ENCODE measurements at regions not wholly inside any gene's neighbourhood (a gene's known extent, or its start where the extent isn't known, plus 50 kb on each side); places are given as distances from the start of the nearest gene placed in this dataset.

- no peaks in the 10 kb centered on the region for H3K36me3 ChIP-seq (ENCODE audit: insufficient read depth, low read length)
- H3K4me3 ChIP-seq (ENCODE audit: low read length) = no peak overlapping the region
- no peak overlapping the region for H3K27ac Mint-ChIP-seq
- ChIA-PET CTCF (interaction anchor here (1.4 kb wide), 1 partner anchor 22 kb away, joined by 3 read pairs; no protein-coding TSS in a partner anchor), POLR2A (no interaction called here)
- H3K4me1 ChIP-seq (ENCODE audit: insufficient read depth, low read length) = no peaks in the 10 kb centered on the region
- TF ChIP-seq CTCF (IDR thresholded peaks at IDR 0.05) = no peak
- no peaks in the 10 kb centered on the region for H3K36me3 Mint-ChIP-seq (ENCODE audit: low read depth)
- no peaks in the 10 kb centered on the region for H3K9me3 ChIP-seq (ENCODE audit: control insufficient read depth in 1 of 2, insufficient read depth in 1 of 2, low read length in 2 of 2)
- DNase-seq = no peak
- intact Hi-C loops (cut with DNase I, micrococcal nuclease) = no loop called here
- no peak overlapping the region for H3K4me3 Mint-ChIP-seq
- no peak for ATAC-seq (ENCODE audit: poor library complexity)
- no peaks in the 10 kb centered on the region for H3K27me3 Mint-ChIP-seq
- no peaks in the 10 kb centered on the region for H3K27me3 ChIP-seq (ENCODE audit: control insufficient read depth in 1 of 2, insufficient read depth in 2 of 2, low read length in 2 of 2)
- no peak overlapping the region for H3K27ac ChIP-seq (ENCODE audit: low read depth in 1 of 2, low read length in 2 of 2)
- H3K4me1 Mint-ChIP-seq (ENCODE audit: low read depth) = no peaks in the 10 kb centered on the region
- peaks cover 9% of the 10 kb centered on the region for H3K9me3 Mint-ChIP-seq
Observed at GRCh38 chr5:33198836-33199235, 241.9 kb upstream of the TARS1 start.

GRCh38 chr5:33203931-33204330 lies 236.8 kb upstream of the TARS1 start:
- Mint-ChIP-seq H3K27ac (no peak overlapping the region), H3K9me3 (peaks cover 3% of the 10 kb centered on the region)

GRCh38 chr5:33205079-33205478 lies 235.7 kb upstream of the TARS1 start:
- Histone ChIP-seq H3K4me3 (ENCODE audit: low read length) (no peak overlapping the region), H3K27ac (ENCODE audit: low read depth in 1 of 2, low read length in 2 of 2) (no peak overlapping the region), H3K36me3 (ENCODE audit: insufficient read depth, low read length) (no peaks in the 10 kb centered on the region), H3K27me3 (ENCODE audit: control insufficient read depth in 1 of 2, insufficient read depth in 2 of 2, low read length in 2 of 2) (no peaks in the 10 kb centered on the region), H3K9me3 (ENCODE audit: control insufficient read depth in 1 of 2, insufficient read depth in 1 of 2, low read length in 2 of 2) (peaks cover 0 to 4% of the 10 kb centered on the region in 2 experiments), H3K4me1 (ENCODE audit: insufficient read depth, low read length) (no peaks in the 10 kb centered on the region)
- intact Hi-C loops (cut with DNase I, micrococcal nuclease) = no loop called here
- ATAC-seq (ENCODE audit: poor library complexity) (no peak), DNase-seq (no peak)
- H3K36me3 Mint-ChIP-seq (ENCODE audit: low read depth) = no peaks in the 10 kb centered on the region
- H3K9me3 Mint-ChIP-seq = peaks cover 3% of the 10 kb centered on the region
- no peak overlapping the region for H3K27ac Mint-ChIP-seq
- ChIA-PET POLR2A (no interaction called here), CTCF (no interaction called here)
- H3K27me3 Mint-ChIP-seq = no peaks in the 10 kb centered on the region
- H3K4me1 Mint-ChIP-seq (ENCODE audit: low read depth) = no peaks in the 10 kb centered on the region
- no peak overlapping the region for H3K4me3 Mint-ChIP-seq
- TF ChIP-seq CTCF (IDR thresholded peaks at IDR 0.05) = no peak

More at GRCh38 chr5:33203931-33204330, 236.8 kb upstream of the TARS1 start:
- ChIA-PET POLR2A (no interaction called here), CTCF (no interaction called here)
- H3K4me1 ChIP-seq (ENCODE audit: insufficient read depth, low read length) = no peaks in the 10 kb centered on the region
- H3K27me3 ChIP-seq (ENCODE audit: control insufficient read depth in 1 of 2, insufficient read depth in 2 of 2, low read length in 2 of 2) = no peaks in the 10 kb centered on the region
- no peaks in the 10 kb centered on the region for H3K36me3 ChIP-seq (ENCODE audit: insufficient read depth, low read length)
- H3K9me3 ChIP-seq (ENCODE audit: control insufficient read depth in 1 of 2, insufficient read depth in 1 of 2, low read length in 2 of 2) = no peaks in the 10 kb centered on the region
- Mint-ChIP-seq H3K36me3 (ENCODE audit: low read depth) (no peaks in the 10 kb centered on the region), H3K27me3 (no peaks in the 10 kb centered on the region), H3K4me3 (no peak overlapping the region), H3K4me1 (ENCODE audit: low read depth) (no peaks in the 10 kb centered on the region)
- H3K27ac ChIP-seq (ENCODE audit: low read depth in 1 of 2, low read length in 2 of 2) = no peak overlapping the region
- no peak for ATAC-seq (ENCODE audit: poor library complexity)
- TF ChIP-seq CTCF (IDR thresholded peaks at IDR 0.05) = no peak
- H3K4me3 ChIP-seq (ENCODE audit: low read length) = no peak overlapping the region
- DNase-seq = no peak
- intact Hi-C loops (cut with DNase I, micrococcal nuclease) = no loop called here
